ENCODE measurements at regions not wholly inside any gene's neighbourhood (a gene's known extent, or its start where the extent isn't known, plus 50 kb on each side); places are given as distances from the start of the nearest gene placed in this dataset.

GRCh38 chr6:115091461-115091860 is 748.6 kb upstream of the HS3ST5 start:
- TF ChIP-seq RAD21 (IDR thresholded peaks at IDR 0.05 in 1 of 2, conservative IDR thresholded peaks at IDR 0.05 in 1 of 2; ENCODE audit: low read depth in 2 of 2, low read length in 2 of 2), result no peak
- no peak for TF ChIP-seq MAFK (IDR thresholded peaks at IDR 0.05; ENCODE audit: low read depth, low read length)
- TF ChIP-seq CTCF (IDR thresholded peaks at IDR 0.05; ENCODE audit: control extremely low read depth in 1 of 3, insufficient read depth in 1 of 3, low read depth in 1 of 3, low read length in 3 of 3), result no peak
- no peak for TF ChIP-seq SP1 (IDR thresholded peaks at IDR 0.05; ENCODE audit: low read depth, low read length)
- no peak for TF ChIP-seq ATF3 (IDR thresholded peaks at IDR 0.05; ENCODE audit: insufficient read depth, low read depth, low read length)
- TF ChIP-seq PHF8 (conservative IDR thresholded peaks at IDR 0.05; ENCODE audit: low read depth, low read length), result no peak
- no peak for TF ChIP-seq KDM4A (IDR thresholded peaks at IDR 0.05; ENCODE audit: low read depth, low read length, severe bottlenecking)
- TF ChIP-seq CHD2 (IDR thresholded peaks at IDR 0.05; ENCODE audit: low read length), result no peak
- no peak for TF ChIP-seq CHD1 (IDR thresholded peaks at IDR 0.05; ENCODE audit: low read depth, low read length)
- no peak for TF ChIP-seq GABPA (IDR thresholded peaks at IDR 0.05; ENCODE audit: borderline replicate concordance, insufficient read depth, low read length)
- no peak for TF ChIP-seq ZNF274 (IDR thresholded peaks at IDR 0.05; ENCODE audit: borderline replicate concordance, extremely low read depth, low read length)
- TF ChIP-seq EZH2 (IDR thresholded peaks at IDR 0.05; ENCODE audit: low read depth, low read length, severe bottlenecking), result no peak
- no peak for TF ChIP-seq EP300 (IDR thresholded peaks at IDR 0.05; ENCODE audit: borderline replicate concordance in 1 of 2, low read depth in 2 of 2, low read length in 2 of 2)
